SU-DHL-6 (cell line): ENCODE measurements at regions not wholly inside any gene's neighbourhood (a gene's known extent, or its start where the extent isn't known, plus 50 kb on each side); places are given as distances from the start of the nearest gene placed in this dataset.

Experiments used
- EZH2phosphoT487 ChIP-seq: fragments of 200-600 bp; sonication (generic), shearing (Covaris generic); conservative IDR thresholded peaks from 2 replicates; pipeline ENCODE4 v1.6.1; 2018; ENCODE audit warnings: mild to moderate bottlenecking, antibody characterized with exemption, low read length, moderate library complexity, mixed read lengths
- TF ChIP-seq, protein P1 (sequence below): fragments of 200-600 bp; sonication (generic); IDR thresholded peaks from one replicate; pipeline ENCODE4 v1.5.1; 2017; ENCODE audit warnings: antibody characterized with exemption, mild to moderate bottlenecking, low read length, moderate library complexity; ENCODE audit not compliant: insufficient read depth, poor library complexity, severe bottlenecking

DNA sequence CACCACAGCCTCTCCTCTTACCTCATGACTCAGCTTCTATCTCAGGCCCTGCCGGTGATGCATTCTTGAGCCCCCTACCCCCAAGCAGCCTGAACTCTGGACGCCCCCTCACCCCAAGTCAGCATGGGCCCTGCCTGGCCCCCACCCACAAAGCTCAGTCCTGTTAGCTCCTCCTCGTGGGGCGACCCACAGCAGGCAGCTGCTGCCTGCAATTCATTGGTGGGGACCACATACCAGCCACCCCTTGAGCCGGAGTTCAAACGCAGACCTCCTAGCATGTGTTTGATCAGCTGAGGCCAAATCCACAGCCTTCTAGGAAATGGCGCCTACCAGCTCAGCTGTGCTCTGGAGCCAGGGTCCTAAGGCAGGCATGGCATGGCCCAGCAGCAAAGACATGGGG is 111.8 kb downstream of the EFNB1 start:
- TF ChIP-seq, protein P1, sequence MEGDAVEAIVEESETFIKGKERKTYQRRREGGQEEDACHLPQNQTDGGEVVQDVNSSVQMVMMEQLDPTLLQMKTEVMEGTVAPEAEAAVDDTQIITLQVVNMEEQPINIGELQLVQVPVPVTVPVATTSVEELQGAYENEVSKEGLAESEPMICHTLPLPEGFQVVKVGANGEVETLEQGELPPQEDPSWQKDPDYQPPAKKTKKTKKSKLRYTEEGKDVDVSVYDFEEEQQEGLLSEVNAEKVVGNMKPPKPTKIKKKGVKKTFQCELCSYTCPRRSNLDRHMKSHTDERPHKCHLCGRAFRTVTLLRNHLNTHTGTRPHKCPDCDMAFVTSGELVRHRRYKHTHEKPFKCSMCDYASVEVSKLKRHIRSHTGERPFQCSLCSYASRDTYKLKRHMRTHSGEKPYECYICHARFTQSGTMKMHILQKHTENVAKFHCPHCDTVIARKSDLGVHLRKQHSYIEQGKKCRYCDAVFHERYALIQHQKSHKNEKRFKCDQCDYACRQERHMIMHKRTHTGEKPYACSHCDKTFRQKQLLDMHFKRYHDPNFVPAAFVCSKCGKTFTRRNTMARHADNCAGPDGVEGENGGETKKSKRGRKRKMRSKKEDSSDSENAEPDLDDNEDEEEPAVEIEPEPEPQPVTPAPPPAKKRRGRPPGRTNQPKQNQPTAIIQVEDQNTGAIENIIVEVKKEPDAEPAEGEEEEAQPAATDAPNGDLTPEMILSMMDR, result no peak
- TF ChIP-seq EZH2phosphoT487, result no peak
